ENCODE measurements at regions not wholly inside any gene's neighbourhood (a gene's known extent, or its start where the extent isn't known, plus 50 kb on each side); places are given as distances from the start of the nearest gene placed in this dataset.
"Not testable (repeated sequence)": the region's sequence is repeated elsewhere in the genome, so short reads cannot be mapped to it uniquely, and the experiment has no call there.

DNA sequence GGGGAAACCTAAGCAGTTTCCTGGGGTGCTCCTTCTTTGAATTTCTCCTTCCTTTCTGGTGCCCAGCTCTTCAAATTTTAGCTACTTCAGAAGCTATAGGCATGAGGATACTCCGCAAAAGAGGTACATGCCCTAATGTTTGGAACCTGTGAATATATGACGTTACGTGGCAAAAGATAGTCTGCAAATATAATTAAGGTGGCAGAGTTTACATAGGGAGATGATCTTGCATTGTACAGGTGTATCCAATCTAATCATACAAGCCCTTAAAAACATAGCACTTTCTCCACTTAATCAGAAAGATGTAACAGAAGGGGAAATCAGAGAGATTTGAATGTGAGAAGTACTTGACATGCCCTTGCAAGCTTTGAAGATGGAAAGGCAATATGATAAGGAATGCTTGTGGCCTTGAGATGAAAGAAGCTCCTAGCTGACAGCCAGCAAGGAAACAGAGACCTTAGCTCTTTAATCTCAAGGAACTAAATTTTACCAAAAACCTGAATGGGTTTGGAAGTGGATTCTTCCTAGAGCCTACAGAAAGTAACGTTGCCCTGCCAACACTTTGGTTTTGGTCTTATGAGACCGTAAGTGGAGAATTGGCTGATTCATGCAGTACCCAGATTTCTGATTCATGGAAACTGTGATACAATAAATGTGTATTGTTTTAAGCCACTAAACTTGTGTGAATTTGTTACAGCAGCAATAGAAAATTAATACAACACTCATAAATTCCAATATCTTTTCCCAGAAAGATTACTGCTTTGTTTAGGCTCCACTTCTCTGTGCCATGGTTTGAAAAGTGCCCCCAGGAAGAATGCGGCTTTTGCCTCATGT is 268.4 kb downstream of the FAM170A start:
- no peak for DNase-seq

DNA sequence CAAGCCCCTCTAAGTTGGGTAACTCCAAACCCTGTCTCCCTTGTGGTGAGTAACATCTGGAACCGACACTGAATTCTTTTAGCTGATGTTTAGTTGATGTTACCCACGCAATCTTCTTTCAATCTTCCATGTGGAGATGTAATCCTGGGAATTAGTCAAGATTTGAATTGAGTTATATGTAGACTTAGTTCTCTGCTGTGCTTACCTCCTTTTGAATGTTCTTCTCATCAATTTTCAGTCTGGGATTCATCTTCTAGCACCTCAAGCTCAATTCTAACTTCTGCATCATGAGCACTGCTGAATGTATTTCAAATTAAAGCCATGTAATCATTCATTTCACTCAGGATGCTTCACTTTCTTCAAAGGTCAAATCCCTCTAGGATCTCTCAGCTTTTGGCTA is 270.6 kb downstream of the FAM170A start:
- no peak for DNase-seq

DNA sequence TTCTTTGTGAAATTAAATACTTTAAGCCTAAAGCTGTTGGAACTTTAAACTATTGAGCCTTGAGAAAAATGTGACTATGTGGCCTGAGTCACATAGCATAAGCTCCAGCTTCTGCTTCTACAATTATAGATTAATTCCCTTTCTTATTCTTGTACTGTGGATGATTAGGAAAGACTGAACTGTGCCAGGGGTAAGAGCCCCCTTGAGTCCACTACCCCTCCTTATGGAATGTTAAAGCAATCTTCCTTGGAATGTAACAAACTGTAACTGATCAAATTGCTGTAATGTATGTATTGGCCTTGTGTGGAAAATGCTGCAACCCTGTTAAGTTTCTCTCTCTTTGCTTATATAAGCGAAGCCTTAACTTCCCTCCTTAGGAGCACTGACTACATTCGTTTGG is 273.2 kb downstream of the FAM170A start:
- DNase-seq: no peak

DNA sequence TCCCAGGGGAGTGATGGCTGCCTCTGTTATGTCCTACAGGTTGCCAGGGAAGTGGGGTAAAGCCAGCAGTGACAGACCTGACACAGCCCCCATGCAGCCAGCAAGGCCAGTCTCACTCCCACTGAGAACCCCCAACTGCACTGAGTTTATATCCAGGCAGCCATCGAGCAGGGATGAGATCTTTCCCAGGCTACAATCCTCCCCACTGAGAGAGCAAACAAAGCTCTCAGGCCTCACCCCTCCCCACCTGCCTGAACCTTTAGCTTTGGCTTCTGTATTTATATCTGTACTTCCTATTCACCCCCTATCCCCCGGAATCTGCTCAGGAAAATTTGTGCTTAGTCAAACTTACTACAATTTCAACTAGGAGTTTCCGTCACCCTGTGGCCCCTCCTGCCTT is 284.1 kb downstream of the FAM170A start:
- DNase-seq: no peak

DNA sequence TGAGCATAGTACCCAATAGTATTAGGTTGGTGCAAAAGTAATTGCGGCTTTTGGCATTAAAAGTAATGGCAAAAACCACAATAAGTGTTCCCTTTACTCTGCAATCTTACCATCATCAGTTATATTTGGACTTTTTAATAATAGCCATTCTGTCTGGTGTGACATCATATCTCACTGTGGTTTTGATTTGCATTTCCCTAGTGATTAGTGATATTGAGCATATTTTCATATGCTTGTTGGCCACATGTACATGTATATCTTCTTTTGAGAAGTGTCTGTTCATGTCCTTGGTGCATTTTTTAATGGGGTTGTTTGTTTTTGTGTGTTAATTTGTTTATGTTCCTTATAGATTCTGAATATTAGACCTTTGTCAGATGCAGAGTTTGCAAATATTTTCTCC is 289.9 kb downstream of the FAM170A start:
- no peak for DNase-seq

DNA sequence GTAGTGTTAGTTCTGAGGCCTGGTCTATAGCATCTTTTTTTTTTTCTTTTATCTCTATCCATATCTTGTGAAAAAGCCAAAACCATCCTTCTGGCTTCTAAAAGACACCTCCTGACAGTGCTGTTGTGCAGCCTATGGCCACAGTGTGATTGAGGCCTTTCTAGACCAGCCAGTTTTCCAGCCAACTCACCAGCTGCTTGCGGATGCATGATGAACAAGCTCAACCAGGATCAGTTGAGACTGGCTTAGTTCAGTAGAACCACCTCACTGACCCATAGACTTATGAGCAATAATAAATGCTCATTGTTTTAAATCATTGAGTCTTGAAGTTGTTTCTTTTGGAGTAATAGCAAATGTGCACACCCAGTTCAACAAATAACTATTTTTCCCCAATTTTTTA is 296.9 kb downstream of the FAM170A start:
- no peak for DNase-seq

DNA sequence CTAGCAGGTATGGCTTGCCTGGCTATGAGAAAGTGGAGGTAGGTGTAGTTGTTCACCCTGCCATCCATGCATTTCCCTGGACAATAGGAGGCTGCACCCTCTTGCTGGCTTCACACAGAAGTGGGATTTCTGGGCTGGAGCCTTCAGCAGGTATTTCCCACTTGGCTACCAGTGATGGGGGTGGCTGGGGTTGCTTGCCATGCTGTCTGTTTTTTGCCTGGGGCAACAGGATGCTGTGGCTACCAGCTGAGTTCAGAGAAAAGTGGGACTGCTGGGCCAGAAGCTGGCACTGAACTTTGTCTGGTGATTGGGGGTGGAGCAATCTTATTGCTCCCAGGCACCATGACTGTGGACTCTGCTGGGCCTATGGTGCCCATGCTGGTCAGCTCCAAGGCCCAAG is 299.6 kb downstream of the FAM170A start:
- no peak for DNase-seq

DNA sequence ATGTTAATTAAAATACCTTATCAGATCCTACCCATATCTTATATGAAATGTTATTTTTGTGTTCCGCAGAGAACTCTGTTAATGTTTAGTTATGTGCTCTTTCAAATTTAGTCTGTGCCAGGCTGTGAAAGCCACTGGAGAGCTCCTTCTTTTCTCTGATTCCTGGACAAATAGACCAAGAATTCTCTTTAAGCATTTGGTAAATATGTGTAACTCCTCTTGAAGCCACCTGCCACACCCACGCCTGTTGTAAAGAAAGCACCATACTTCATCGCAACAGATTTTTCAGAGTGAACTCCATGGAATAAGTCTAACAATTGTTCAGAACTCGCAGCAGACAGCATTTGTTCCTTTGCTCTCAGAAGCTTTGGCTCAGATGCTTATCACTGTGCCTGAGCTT is 301.1 kb downstream of the FAM170A start:
- DNase-seq: no peak

DNA sequence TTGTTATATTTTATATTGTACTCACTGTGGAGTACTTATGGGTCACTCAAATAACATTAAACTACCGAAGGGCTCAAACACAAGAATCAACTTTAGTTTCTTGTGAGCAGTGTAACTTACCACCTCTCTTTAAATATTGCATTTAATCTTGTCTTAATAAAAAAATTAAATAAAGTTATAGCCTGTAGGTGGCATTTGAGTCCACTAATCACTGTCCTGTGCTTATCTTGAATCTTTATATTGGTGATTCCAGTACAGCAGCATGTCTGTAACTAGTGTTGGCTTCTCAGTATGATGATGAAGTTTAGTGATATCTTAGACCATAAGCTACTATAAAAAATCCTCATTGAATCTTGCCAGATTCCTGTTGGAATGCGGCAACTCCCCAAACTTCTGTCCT is 313.8 kb downstream of the FAM170A start:
- DNase-seq: peak; percentile 32

DNA sequence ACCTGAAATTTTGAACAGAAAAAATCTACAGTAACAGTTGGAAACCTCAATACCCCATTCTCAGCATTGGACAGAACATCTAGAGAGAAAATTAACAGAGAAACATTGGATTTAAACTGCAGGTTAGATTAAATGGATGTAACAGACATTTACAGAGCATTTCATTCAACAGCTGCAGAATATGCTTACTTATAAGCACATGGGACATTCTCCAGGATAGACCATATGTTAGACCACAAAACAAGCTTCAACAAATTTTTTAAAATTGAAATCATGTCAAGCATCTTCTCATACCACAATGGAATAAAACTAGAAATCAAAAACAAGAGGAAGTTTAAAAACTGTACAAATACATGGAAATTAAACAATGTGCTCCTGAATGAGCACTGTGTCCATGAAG is 316.3 kb downstream of the FAM170A start:
- peak; percentile 30 for DNase-seq

DNA sequence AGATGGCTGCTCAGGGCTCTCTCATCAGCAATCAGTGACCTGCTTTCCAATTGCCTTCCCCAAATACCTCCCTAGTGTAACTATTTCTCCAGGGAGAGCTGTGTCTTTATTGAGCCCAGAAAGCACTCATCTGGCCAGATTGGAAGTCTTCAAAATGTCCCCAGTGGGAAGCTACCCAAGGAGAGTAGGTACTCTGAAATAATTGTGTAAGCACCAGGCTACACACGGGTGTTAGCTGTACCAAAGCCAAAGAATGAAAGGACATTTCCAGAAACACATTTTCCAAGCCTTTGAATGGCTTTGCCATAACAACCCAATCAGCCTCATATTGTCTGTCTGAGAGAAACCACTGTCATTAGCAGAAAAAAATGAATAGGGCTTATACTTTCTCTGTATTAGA is 318.8 kb downstream of the FAM170A start:
- no peak for DNase-seq

DNA sequence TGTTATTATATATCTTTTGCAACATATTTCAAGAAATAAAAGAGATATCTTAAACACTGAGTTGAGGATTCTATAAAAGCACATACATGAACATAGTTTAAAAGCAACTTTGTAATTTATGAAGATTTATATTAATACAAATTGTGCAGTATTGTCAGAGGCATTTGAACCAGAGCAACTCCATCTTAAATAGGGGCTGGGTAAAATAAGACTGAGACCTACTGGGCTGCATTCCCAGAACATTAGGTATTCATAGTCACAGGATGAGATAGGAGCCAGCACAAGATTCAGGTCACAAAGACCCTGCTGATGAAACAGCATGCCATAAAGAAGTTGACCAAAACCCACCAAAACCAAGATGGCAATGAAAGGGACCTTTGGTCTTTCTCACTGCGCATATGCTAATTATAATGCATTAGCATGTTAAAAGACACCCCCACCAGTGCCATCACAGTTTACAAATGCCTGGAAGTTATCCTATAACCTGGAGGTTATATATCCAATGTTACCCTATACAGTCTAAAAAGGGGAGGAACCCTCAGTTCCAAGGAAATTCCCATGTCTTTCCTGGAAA is 320.2 kb downstream of the FAM170A start:
- DNase-seq: no peak

DNA sequence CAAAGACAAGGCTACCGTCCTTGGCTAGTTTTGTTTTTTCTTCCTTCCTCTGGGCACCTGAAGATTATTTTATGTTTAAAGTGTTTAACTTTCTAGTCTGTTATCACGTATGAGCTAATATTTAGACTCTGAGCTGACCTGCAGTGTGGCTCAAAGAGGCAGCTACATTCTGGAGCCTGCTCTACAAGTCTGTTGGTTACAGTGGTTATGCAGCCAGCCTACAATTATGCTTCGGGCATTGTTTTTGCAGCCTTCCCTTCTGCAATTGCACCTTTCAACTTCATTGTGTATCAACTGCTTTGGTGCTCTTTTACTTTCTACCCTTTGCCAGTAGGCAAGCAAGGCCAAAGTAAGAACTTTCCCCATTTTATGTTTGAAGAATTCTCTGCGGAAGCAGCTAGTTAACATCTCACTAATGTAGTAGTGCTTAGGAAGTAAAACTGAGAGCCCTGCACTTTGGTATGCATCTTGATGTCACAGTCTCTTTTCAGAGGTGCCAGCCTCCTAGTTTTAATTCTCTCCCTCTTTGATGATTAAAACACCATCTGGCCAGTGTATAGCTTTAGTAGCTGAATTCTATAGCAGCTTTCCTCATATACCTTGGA is 322.1 kb downstream of the FAM170A start:
- DNase-seq: no peak

DNA sequence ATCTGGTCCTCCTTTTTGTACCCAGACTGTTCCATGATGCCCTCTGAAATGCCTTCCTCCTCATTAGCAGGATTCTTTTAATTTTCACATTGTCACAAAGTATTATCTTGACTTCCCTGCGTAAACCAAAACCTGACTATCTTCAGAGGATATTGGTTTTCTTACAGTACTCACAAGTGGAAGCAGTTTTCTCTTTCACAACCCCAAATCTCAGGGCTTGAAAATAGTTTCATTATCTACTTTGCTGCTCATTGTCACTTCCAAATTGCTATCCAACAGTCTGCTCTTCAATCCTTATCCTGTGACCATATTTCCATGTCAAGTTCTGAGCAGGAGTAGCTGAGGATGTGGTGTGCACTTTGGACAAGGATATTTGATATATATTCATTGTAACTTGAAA is 324.1 kb downstream of the FAM170A start:
- DNase-seq: no peak

DNA sequence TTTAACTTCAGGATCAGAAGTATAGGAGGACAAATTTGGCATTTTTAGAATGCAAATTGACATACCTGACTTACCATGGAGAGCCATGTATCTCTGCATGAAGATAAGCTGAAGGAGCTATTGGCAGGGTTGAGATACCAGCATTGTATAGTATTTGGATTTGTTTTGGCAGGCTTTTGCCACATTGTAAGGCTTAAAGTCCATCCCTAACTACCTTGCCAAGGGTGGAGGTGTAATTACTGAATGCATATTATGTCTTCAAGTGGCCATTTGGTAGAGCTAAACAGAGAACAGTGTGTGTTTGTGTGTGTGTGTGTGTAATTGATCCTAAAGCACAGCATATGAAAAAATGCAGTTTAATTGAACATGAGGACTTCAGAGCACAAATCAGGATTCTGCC is 324.7 kb downstream of the FAM170A start:
- no peak for DNase-seq

DNA sequence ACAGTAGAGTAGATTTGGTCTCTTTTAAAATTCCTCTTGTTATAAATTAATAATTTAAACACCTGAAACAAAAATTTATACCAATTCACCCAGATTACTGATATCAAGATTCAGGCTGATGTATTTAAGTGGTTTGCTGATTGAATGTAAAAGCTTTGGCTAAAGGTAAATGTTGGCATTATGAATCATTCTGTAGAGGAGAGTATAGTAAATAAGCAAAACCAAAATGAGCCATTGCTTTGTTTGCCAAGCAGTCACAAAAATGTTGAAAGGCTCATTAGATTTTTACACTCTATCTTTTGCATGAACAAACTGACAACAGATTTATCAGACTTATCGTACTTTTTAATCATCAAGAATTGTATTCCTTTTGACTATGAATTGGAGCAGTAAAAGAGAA is 332.6 kb downstream of the FAM170A start:
- no peak for DNase-seq

DNA sequence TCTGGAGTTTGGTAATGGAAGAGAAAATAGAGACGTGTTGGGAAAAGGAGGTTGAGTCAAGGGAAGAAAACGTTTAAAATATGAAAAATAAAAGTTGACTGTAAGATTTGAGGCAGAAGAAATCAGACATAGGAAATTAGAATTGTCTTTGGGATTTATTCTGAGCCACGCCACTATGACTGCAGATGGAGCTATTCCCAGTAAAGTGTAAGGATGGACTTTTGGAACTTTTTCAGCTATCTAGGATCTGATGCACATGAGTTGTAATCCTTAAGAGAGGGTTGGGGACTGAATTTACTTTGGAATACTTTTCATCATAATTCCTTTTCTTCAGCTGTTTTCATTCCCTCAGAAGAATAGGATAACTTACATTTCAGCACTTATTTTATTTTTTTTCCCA is 336.7 kb downstream of the FAM170A start:
- DNase-seq: no peak

DNA sequence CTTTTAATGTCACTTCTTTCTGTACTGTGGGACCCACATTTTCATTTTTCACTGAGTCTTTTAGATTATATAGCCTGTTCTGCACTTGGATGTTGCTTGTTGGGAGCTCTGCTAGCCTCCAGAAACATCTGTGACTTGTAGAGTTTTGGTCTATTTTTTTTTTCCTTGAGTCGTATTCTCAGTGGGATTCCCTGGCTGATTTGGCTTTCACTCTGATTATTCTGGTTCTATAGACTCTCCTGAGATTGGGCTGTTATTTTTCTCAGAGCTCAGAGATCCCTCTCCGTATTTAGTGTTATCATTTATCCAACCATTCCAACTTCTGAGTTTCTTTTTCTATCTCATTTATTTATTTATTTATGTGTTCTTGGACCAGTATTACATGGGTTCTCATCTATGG is 339.3 kb downstream of the FAM170A start:
- no peak for DNase-seq

DNA sequence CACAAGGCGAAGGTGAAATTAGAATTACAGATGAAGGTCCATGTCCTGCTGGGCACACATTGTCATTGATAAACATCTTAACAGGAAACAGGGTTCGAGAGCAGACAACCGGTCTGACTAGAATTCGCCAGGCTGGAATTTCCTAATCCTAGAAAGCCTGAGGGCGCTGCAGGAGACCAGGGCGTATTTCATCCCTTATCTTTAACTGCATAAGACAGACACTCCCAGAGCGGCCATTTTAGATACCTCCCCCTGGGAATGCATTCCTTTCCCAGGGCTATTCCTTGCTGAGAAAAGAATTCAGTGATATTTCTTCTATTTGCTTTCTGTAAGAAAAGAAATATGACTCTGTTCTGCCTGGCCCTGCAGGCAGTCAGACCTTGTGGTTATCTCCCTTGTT is 357.7 kb downstream of the FAM170A start:
- not testable (repeated sequence) for DNase-seq

DNA sequence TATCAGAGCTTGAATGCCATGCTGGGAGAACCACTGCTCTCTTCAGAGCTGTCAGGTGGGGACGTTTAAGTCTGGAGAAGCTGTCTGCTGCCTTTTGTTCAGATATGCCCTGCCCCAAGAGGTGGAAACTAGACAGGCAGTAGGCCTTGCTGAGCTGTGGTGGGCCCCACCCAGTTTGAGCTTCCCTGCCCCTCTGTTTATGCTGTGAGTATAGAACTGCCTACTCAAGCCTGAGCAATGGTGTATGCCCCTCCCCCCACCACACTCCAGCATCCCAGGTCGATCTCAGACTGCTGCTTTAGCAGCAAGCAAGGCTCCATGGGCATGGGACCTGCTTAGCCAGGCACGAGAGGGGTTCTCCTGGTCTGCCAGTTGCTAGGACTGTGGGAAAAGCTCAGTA is 362.3 kb downstream of the FAM170A start:
- no peak for DNase-seq

DNA sequence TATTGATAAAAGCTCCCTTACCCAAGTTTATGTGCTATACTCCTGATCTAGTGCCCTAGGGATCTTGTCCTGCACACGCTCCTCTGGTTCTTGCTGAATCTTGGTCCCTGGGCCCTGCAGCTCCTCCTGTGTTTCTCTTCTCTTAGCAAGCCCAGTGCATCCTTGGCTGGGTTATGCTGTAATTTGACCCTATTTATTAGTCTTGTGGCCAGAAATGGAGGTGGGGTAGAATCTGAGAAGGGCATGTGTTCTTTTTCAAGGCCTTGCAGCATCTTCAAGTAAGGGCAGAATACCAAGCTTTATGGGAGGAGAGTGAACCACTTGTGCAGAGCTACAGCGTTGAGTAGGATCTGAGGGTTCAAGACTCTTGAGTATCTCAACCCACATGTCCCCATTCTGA is 366.8 kb downstream of the FAM170A start:
- DNase-seq: peak; percentile 5

DNA sequence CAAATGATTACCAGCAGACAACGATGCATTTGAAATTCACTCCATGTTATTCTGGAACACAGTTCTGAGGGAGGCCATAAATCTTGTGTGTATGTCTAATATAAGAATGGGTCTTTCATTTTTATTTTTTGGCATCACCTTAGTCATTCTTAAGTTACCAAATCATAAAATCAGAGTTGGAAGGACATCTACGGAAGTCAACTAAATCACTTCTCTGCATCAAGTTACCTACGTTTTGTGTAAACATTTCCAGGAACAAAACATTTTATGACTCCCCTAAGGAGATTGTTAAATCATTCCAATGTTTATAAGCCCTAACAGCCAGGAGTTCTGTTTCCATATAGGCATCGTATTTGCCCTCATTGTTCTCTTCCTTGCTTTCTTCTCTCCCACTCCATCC is 378.2 kb downstream of the FAM170A start:
- no peak for DNase-seq

DNA sequence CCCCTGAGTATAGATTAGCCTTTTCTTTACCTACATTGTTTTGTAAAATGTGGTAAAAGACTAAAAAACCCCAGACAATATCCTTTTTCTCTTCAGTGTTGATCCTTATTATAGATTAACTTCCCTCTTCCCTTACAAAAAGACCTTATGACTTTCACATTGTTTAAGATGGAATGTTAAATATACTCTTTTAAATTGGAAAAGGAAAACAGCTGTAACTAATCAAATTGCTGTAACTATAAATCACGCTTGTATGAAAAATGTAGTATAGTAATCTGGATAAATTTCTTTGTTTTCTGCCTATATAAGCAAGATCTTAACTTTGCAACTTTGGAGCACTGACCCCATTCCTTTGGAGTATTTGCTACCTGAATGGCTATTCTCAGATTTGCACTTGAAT is 383.1 kb downstream of the FAM170A start:
- no peak for DNase-seq

DNA sequence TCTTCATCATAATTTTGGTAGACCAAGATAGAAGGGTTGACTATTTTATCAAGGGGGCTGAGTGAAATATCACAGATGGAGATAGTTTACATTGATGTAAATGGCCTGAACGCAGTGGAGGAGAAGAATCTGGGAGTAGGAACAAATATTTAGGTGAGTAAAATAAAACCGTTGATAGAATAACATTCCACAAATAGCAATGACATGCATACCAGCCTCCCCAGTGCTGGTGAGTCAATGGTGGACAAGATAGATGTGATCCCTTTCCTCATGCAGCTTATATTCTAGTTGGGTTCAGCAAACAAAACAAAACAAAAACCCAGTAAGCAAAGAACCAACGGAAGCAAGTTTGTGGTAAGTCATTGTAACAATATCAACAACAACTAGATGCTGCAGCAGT is 385.2 kb downstream of the FAM170A start:
- DNase-seq: peak; percentile 19
